Inflammatory macrophage (primary cell): ENCODE measurements at regions not wholly inside any gene's neighbourhood (a gene's known extent, or its start where the extent isn't known, plus 50 kb on each side); places are given as distances from the start of the nearest gene placed in this dataset.

ENCODE experiments used
- DNase-seq, 2 donors: peaks; one replicate each; pipeline ENCODE4 v3.0.0-alpha.2; 2020 to 2022

DNA sequence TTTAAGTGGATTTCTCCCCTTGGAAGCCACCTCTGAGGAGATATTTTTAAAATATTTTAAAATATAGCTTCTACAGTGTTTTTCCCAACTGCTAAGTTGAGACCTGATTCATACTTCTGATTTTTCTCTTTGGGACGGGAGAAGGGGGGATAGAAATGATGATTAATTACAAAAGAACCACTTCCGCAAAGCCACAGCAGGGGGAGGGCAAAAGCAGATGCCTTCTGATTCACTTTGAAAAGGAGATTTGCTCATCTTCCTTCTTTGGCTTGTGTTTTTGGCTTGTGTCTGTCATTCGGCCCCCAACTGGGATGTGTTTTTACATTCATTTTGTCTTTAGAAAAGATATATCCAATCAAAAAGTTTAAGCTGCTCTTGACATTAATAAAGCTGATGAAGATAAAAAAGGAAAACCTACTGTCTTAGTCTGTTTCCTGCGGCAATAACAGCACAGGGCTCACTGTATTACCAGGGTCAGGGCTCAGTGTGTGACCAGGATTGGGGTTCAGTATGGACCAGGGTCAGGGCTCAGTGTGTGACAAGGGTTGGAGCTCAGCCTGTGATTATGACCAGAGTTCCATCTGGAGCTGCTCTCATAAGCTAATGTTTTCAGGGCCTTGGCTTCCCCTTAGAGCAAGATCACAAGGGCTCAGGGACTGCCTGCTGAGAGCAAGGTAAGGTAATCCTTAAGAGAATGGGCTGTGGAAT lies 223.2 kb downstream of the MTHFS start:
- peak; percentile 14 to 19 for DNase-seq

- DNase-seq, result no peak
Observed at GRCh38 chr15:79674124-79674465, 222.7 kb downstream of the MTHFS start.

DNA sequence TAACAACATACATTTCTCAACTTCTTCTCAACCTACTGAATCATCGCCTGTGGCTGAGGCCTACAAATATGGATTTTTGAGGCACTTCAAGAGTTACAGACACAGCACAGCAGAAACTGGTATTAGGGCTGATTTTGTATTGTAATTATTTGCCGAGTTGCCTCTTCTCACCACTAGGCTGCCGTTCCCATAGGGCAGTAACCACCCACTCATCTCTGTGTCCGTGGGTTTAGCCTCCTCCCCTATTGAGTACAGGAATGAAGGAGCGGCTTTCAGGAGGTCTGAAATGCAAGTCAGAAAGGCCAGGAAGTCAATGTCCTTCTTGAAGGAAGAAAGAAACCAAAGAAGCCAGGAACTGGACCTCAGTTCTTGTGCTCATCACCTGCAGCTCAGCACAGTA lies 220.8 kb downstream of the MTHFS start:
- DNase-seq, result no peak

DNA sequence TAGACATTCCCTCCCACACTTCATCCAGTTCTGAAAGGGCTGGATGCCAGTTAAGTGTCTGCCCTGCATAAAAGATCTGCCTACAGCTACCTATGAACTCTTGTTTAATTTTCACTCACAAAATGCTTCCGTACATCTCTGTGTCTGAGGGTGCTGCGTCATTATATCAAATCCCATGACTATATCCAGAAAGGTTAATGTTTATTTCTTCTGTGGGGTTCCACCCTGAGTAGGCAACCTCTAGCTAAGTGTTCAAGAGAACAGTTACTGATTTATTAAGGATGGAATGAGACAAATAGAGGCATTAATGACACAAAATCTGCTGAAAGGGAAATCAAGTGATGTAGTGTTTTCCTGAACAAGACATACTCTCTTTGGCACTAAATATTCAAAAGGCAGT lies 220.2 kb downstream of the MTHFS start:
- DNase-seq, result no peak

- no peak for DNase-seq
Observed at GRCh38 chr15:79677241-79677640, 219.6 kb downstream of the MTHFS start.

DNA sequence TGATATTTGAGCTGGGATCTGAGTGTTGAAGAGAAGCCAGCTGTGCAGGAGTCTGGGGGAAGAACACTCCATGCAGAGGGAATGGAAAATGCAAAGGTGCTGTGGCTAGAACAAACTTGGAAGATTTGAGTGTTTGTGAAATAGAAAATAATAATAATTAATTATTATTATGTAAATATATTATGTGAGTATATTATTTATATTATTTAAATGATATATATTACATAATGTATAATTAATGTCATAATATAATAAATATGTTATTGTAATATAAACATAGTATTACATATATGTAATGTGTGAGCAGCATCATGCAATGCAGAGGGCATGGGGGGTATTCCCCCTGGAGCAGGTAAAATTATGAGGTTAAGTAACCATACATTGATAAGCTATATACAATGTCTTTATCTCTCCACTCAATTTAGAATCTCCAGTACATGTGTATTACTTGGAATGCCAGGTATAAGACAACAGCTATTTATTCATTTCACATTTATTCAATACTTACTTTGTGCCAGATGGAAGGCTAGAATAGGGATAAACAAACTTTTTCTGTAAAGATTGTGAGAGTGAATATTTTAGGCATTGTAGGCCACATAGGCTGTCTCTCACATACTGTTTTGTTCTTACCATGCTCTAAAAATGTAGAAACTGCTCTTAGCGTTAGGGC lies 218.6 kb downstream of the MTHFS start:
- DNase-seq, result no peak

- no peak for DNase-seq
Observed at GRCh38 chr15:79680720-79681119, 216.1 kb downstream of the MTHFS start.

DNA sequence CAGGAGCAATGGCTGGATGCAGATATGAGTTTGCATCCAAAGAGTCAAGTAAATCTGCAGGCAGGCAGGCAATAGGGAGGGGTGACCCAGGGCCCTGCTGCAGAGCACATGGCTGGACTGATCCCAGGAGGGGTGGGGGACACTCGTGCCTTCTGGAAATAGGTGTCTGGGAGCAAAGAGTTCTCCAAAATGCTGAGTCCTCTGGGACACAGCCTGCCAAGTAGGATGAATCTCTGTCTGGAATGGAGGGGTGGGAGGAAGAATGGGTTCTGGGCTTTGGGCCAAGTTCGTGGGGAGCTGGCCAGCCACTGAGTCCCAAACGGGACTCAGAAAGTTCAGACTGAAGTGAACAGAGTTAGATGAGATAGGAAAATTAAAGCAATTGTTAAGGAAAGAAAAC lies 214.5 kb downstream of the MTHFS start:
- no peak for DNase-seq

GRCh38 chr15:79682851-79683288 lies 213.9 kb downstream of the MTHFS start:
- no peak for DNase-seq

DNA sequence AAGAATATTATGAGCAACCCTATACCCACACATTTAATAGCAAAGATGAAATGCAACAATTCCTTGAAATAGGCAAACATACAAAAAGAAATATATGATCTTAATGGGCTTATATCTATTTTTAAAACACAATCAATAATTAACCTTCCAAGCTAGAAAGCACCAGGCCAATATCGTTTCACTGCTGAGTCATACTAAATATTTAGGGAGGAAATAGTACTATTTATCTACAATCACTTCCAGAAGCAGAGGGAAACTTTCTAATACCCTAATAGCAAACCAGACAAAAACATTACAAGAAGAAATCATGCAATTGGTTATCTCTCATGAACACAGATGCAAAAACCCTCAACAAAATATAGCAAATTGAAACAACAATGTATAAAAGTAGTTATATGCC lies 207.8 kb downstream of the MTHFS start:
- DNase-seq, result no peak

DNA sequence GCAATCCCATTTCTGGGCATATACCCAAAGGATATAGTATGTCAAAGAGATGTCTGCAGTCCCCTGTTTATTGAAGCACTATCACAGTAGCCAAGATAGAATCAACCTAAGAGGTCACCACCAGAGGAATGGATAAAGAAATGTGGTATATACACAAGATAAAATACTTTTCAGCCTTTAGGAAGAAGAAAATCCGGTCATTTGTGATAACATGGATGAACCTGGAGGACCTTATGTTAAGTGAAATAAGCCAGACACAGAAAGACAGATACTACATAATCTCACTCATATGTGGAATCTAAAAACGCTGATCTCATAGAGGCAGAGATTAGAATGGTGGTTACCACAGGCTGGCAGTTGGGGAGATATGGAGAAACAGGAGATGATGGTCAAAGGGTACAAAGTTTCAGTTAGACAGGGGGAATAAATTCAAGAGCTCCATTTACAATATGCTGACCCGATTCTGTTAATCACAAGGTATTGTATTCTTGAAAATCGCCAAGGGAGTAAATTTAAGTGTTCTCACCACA lies 195.8 kb downstream of the MTHFS start:
- DNase-seq, result no peak

DNA sequence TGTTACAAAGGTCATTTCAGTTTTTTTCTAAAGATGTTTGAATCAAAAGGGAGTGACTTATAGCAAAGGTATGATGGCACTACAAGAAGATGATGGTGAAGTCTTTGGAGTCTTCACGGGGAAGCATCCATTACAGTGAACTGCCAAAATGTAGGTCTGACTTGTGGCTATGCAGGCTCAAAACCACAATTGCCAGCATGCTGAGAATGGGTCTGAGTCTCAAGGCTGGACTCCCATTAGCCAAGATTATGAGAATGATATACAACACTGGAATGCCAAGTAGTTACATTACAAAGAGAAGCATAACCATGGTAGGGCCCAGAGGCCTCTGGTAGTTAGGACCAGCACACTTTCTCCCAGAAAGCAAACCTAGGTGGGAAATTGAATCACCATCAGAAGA lies 194.2 kb downstream of the MTHFS start:
- DNase-seq, result no peak

- DNase-seq, result no peak
Observed at GRCh38 chr15:79721256-79721655, 175.6 kb downstream of the MTHFS start.

GRCh38 chr15:79724312-79724711 lies 172.5 kb downstream of the MTHFS start:
- peak; percentile 29 to 38 for DNase-seq

GRCh38 chr15:79724804-79725203 lies 172.0 kb downstream of the MTHFS start:
- DNase-seq, result peak; percentile 31 to 49

DNA sequence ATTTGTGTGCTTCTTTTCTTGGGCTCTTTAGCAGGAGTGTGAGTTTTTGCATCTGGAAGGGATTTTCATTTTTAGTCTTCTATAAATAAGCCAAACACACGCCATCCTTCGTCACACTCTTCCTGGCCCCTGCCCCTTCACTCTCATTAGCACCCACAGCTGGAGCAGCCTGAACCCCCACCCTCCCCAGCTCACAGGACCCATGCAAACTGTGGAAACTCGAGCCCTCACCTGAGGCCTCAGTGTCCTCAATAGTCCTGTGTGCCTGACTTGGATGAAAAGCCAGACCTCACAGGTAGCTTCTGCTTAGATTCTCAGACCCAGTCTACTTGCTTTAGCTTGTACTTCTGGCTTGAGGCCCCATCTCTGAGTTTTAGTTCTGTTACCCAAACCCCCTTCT lies 167.9 kb downstream of the MTHFS start:
- DNase-seq, result no peak

DNA sequence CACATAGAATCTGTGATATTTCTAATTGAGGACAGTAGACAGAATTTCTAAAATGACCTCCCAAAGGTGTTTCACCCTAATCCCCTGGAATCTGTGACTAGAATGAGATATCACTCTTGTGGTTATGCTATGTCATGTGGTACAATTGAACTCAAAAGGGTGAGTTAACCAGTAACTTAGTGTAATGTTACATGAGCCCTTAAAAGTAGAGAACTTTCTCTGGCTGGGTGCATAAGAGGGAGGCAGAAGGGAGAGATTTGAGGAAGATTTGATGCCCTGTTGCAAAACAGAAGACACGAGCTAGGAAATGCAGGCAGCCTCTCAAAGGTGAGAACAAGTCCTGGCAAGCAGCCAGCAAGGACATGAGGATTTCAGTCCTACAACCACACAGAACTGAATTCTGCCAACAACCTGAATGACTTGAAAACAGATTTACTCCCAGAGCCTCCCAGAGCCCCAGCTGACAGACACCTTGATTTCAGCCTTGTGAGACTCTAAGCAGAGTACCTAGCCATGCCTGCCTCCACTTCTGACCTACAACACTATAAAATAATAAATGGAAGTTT lies 160.3 kb downstream of the MTHFS start:
- DNase-seq, result no peak

- no peak for DNase-seq
Observed at GRCh38 chr15:79738143-79738542, 158.7 kb downstream of the MTHFS start.

- peak; percentile 38 to 40 for DNase-seq
Observed at GRCh38 chr15:79740561-79740960, 156.3 kb downstream of the MTHFS start.

DNA sequence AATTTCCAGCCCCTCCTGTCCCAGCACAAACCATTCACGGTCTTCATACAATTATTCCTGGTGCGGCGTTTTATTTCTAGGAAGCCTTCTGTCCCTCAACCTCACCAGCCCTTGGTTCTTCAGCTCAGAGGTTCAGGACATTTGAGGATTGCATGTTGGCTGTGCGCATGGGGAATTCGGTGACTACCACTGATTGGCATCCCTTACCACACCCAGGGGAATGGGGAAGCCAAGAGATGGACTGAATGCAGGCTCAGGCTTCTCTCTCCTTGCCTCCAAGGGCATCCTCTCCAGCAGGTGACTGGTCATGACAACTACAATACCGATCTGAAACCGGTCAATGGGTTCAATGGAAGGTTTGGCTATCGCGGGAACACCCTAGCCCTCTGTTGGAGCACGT lies 153.8 kb downstream of the MTHFS start:
- DNase-seq, result no peak

GRCh38 chr15:79744485-79744884 lies 152.3 kb downstream of the MTHFS start:
- DNase-seq, result peak; percentile 48 to 57

DNA sequence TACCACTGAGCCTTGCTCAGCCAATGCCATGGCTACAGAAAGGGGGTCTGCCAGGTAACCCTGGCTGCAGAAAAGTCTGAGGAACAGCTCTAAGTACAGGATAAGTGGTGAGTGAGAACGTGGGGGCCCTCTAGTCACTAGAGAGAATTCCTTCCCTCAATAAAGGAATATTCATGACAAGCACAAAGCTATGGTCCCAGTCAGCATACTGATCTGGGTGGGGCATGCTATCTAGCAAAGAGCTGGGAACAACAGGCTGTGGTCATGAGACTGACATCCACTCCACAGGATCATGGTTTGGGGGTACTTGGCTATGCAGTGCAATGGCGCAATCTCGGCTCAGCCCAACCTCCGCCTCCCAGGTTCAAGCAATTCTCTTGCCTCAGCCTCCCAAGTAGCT lies 140.4 kb downstream of the MTHFS start:
- no peak for DNase-seq

- no peak for DNase-seq
Observed at GRCh38 chr15:79765081-79765480, 131.7 kb downstream of the MTHFS start.

DNA sequence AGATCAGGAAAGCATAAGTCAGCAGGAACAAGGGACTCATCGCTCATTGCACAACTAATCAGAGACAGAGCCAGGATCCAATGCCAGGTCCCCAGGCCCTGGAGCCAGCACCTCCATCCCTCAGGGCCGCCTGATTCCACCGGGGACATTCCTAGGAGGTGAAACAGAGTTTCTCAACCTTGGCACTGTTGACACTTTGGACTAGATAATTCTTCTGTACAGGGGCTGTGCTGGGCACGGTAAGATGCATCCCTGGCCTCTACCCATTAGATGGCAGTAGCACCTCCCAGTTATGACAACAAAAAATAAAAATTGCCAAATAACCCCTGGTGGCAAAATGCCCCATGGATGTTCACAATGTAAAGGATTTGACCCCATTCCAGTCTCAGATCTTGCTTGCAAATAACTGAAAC lies 127.7 kb downstream of the MTHFS start:
- DNase-seq, result peak; percentile 37 to 51
